ENCODE measurements at regions not wholly inside any gene's neighbourhood (a gene's known extent, or its start where the extent isn't known, plus 50 kb on each side); places are given as distances from the start of the nearest gene placed in this dataset.

- TF ChIP-seq, protein P1, sequence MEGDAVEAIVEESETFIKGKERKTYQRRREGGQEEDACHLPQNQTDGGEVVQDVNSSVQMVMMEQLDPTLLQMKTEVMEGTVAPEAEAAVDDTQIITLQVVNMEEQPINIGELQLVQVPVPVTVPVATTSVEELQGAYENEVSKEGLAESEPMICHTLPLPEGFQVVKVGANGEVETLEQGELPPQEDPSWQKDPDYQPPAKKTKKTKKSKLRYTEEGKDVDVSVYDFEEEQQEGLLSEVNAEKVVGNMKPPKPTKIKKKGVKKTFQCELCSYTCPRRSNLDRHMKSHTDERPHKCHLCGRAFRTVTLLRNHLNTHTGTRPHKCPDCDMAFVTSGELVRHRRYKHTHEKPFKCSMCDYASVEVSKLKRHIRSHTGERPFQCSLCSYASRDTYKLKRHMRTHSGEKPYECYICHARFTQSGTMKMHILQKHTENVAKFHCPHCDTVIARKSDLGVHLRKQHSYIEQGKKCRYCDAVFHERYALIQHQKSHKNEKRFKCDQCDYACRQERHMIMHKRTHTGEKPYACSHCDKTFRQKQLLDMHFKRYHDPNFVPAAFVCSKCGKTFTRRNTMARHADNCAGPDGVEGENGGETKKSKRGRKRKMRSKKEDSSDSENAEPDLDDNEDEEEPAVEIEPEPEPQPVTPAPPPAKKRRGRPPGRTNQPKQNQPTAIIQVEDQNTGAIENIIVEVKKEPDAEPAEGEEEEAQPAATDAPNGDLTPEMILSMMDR (IDR thresholded peaks at IDR 0.05), result no peak
- no peak for TF ChIP-seq EZH2 (IDR thresholded peaks at IDR 0.05; ENCODE audit: borderline replicate concordance, insufficient read depth, low read depth, low read length, poor library complexity, severe bottlenecking)
Observed at GRCh38 chr5:3131161-3131560, 379.7 kb upstream of the IRX2 start.
